Vagina (tissue), 2 donors: ENCODE measurements at regions not wholly inside any gene's neighbourhood (a gene's known extent, or its start where the extent isn't known, plus 50 kb on each side); places are given as distances from the start of the nearest gene placed in this dataset.

ENCODE experiments used
- POLR2A ChIP-seq, 2 donors: fragments of 450-650 bp; IDR thresholded peaks; one replicate each; pipeline ENCODE4 v1.6.1; 2017; ENCODE audit warnings: antibody characterized with exemption in 2 of 2, mild to moderate bottlenecking in 2 of 2, moderate library complexity in 2 of 2
- POLR2AphosphoS5 ChIP-seq, 2 donors: sonication (generic); formaldehyde crosslinking; IDR thresholded peaks; one replicate each; pipeline ENCODE4 v1.9.0; 2017; ENCODE audit warnings: antibody characterized with exemption in 2 of 2, mild to moderate bottlenecking in 2 of 2, low read depth in 1 of 2; ENCODE audit not compliant: insufficient read depth in 1 of 2
- TF ChIP-seq, protein P1 (sequence below), 3 experiments: fragments of 450-650 bp in 2 of 3; fragments of 200-600 bp in 1 of 3; sonication (generic) in 1 of 3; IDR thresholded peaks; one replicate each; pipeline ENCODE4 v1.5.1; 2017 to 2019; ENCODE audit warnings: antibody characterized with exemption in 3 of 3, mild to moderate bottlenecking in 2 of 3, moderate library complexity in 2 of 3

DNA sequence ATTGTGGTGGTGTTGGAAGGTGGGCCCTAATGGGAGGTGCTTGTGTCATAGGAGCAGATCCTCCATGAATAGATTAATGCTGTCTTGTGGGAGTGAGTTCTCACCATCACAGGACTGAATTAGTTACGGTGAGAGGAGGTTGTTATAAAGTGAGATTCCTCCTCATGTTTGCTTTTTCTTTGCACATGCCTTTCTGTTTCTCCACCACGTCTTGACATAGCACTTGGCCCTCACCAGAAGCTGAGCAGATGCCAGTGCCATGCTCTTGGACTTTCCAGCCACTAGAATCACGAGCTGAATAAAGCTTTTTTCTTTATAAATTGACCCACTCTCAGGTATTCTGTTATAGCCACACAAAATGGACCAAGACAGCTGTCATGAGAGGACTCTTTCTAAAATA lies 194.8 kb downstream of the PTPRU start:
- TF ChIP-seq POLR2A (IDR thresholded peaks at IDR 0.05) (no peak), POLR2AphosphoS5 (IDR thresholded peaks at IDR 0.05; ENCODE audit: insufficient read depth in 1 of 2, low read depth in 1 of 2) (no peak)
- TF ChIP-seq, protein P1, sequence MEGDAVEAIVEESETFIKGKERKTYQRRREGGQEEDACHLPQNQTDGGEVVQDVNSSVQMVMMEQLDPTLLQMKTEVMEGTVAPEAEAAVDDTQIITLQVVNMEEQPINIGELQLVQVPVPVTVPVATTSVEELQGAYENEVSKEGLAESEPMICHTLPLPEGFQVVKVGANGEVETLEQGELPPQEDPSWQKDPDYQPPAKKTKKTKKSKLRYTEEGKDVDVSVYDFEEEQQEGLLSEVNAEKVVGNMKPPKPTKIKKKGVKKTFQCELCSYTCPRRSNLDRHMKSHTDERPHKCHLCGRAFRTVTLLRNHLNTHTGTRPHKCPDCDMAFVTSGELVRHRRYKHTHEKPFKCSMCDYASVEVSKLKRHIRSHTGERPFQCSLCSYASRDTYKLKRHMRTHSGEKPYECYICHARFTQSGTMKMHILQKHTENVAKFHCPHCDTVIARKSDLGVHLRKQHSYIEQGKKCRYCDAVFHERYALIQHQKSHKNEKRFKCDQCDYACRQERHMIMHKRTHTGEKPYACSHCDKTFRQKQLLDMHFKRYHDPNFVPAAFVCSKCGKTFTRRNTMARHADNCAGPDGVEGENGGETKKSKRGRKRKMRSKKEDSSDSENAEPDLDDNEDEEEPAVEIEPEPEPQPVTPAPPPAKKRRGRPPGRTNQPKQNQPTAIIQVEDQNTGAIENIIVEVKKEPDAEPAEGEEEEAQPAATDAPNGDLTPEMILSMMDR (IDR thresholded peaks at IDR 0.05) = no peak
